Mesendoderm (in vitro differentiated cells): ENCODE measurements at regions not wholly inside any gene's neighbourhood (a gene's known extent, or its start where the extent isn't known, plus 50 kb on each side); places are given as distances from the start of the nearest gene placed in this dataset.

ENCODE experiments used
- DNase-seq: peaks from one replicate; pipeline ENCODE4 v3.0.0; 2013
- H2AK5ac ChIP-seq: 2 replicates; pipeline ENCODE4 v1.6.1; 2013; ENCODE audit warnings: low read length, inconsistent platforms
- H2BK120ac ChIP-seq: 2 replicates; pipeline ENCODE4 v1.6.1; 2013; ENCODE audit warnings: low read depth, mild to moderate bottlenecking, low read length, moderate library complexity, mixed read lengths
- H2BK15ac ChIP-seq: replicated peaks from 2 replicates; pipeline ENCODE4 v1.6.1; 2013; ENCODE audit warnings: low read depth, mild to moderate bottlenecking, moderate library complexity
- H2BK5ac ChIP-seq: 2 replicates; pipeline ENCODE4 v1.6.1; 2013; ENCODE audit warnings: low read length, inconsistent platforms
- H3K18ac ChIP-seq: 2 replicates; pipeline ENCODE4 v1.6.1; 2013; ENCODE audit warnings: mild to moderate bottlenecking, low read length, mixed read lengths
- H3K23ac ChIP-seq: one replicate; pipeline ENCODE4 v1.6.1; 2013; ENCODE audit warnings: low read length
- H3K27ac ChIP-seq: 2 replicates; pipeline ENCODE4 v1.5.1; 2013; ENCODE audit warnings: low read depth, mild to moderate bottlenecking, inconsistent platforms, low read length, moderate library complexity
- H3K27me3 ChIP-seq: 2 replicates; pipeline ENCODE4 v1.6.1; 2013; ENCODE audit warnings: low read length, control low read depth, mild to moderate bottlenecking, inconsistent platforms; ENCODE audit not compliant: insufficient read depth, poor library complexity
- H3K36me3 ChIP-seq: 2 replicates; pipeline ENCODE4 v1.6.1; 2013; ENCODE audit warnings: low read length, inconsistent platforms; ENCODE audit not compliant: control insufficient read depth, insufficient read depth
- H3K4ac ChIP-seq: one replicate; pipeline ENCODE4 v1.6.1; 2013; ENCODE audit warnings: low read depth, mild to moderate bottlenecking, low read length, moderate library complexity
- H3K4me1 ChIP-seq: 2 replicates; pipeline ENCODE4 v1.6.1; 2013; ENCODE audit warnings: low read depth, low read length, inconsistent platforms; ENCODE audit not compliant: control insufficient read depth
- H3K4me2 ChIP-seq: 2 replicates; pipeline ENCODE4 v1.6.1; 2013; ENCODE audit warnings: low read length
- H3K4me3 ChIP-seq: 2 replicates; pipeline ENCODE4 v1.5.1; 2013; ENCODE audit warnings: mild to moderate bottlenecking, low read length
- H3K56ac ChIP-seq: one replicate; pipeline ENCODE4 v1.6.1; 2013; ENCODE audit warnings: low read length
- H3K79me1 ChIP-seq: 2 replicates; pipeline ENCODE4 v1.6.1; 2013; ENCODE audit warnings: low read length, inconsistent platforms
- H3K79me2 ChIP-seq: 2 replicates; pipeline ENCODE4 v1.6.1; 2013; ENCODE audit warnings: mild to moderate bottlenecking, low read length; ENCODE audit not compliant: control insufficient read depth, insufficient read depth
- H3K9ac ChIP-seq: 2 replicates; pipeline ENCODE4 v1.6.1; 2013; ENCODE audit warnings: low read length, inconsistent platforms
- H4K5ac ChIP-seq: one replicate; pipeline ENCODE4 v1.6.1; 2013; ENCODE audit warnings: low read length
- H4K8ac ChIP-seq: one replicate; pipeline ENCODE4 v1.6.1; 2013; ENCODE audit warnings: low read depth, mild to moderate bottlenecking, control low read depth, low read length, moderate library complexity
- WGBS: extraction: QIAGEN DNeasy Blood & Tissue Kit; methylation state at CpG from one replicate; pipeline ENCODE4 v1.1.7; 2013; ENCODE audit warnings: low lambda C conversion rate, missing lambda C conversion rate; ENCODE audit not compliant: insufficient coverage; ENCODE audit errors: extremely low coverage; 5-methylcytosine and 5-hydroxymethylcytosine counted together

DNA sequence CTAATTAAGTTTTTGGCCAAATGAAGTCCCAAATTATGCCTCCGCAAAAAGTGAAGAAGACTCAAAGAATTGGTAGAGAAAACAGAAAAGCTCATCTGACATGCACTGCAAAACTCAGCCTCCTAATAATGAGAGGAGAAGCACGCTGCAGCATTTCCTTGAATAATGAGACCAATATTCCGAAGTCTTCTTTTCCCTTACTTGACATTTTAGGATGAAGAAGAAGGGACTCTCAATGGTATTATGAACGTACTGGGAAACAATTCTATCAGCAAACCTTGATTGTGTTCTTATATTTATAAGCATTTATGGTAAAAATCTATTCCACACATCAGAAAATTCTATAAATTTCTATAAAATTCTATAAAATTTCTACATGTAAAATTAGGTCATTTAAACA lies 733.9 kb upstream of the ACVR2A start:
- no peak for DNase-seq
- Histone ChIP-seq H3K27ac (no peak overlapping the region), H2BK15ac (no peak overlapping the region), H3K27me3 (no peaks in the 10 kb centered on the region), H2BK120ac (no peak overlapping the region), H4K8ac (no peak overlapping the region), H3K18ac (no peak overlapping the region), H3K9ac (no peak overlapping the region), H3K56ac (no peak overlapping the region), H3K4me1 (no peaks in the 10 kb centered on the region), H3K79me1 (no peaks in the 10 kb centered on the region), H3K4ac (no peak overlapping the region), H3K23ac (no peak overlapping the region), H3K4me3 (no peak overlapping the region), H3K79me2 (no peaks in the 10 kb centered on the region), H3K36me3 (no peaks in the 10 kb centered on the region), H2AK5ac (no peak overlapping the region), H2BK5ac (no peak overlapping the region), H4K5ac (no peak overlapping the region), H3K4me2 (no peak overlapping the region)
- no CpG with 5 or more reads among the region's 4 CpGs for WGBS

DNA sequence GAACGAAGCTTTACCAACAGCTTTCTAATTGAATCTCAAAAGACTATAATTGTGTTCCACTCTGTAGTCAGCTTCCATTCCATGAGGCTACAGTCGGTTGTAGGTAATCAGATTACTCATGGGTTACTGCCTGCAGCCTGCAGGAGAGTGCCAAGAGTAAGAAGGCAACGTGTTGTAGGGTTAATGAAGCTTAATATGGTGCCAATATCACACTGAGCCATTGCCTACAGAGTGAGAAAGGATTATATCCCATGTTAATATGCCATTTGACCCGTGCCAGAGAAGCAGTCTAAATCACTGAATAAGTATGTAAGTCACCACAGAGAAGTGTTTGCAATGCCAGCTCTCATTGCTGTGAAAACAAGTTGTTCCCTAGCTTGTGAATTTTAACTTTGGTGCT lies 734.5 kb upstream of the ACVR2A start:
- Histone ChIP-seq H3K79me1 (no peaks in the 10 kb centered on the region), H3K79me2 (no peaks in the 10 kb centered on the region), H2BK5ac (no peak overlapping the region), H3K4me3 (no peak overlapping the region), H4K8ac (no peak overlapping the region), H3K27ac (no peak overlapping the region), H3K27me3 (no peaks in the 10 kb centered on the region), H3K36me3 (no peaks in the 10 kb centered on the region), H3K23ac (no peak overlapping the region), H3K4ac (no peak overlapping the region), H3K9ac (no peak overlapping the region), H2BK15ac (no peak overlapping the region), H2AK5ac (no peak overlapping the region), H3K4me1 (no peaks in the 10 kb centered on the region), H2BK120ac (no peak overlapping the region), H3K56ac (no peak overlapping the region), H3K18ac (no peak overlapping the region), H3K4me2 (no peak overlapping the region), H4K5ac (no peak overlapping the region)
- DNase-seq: no peak
- no CpG with 5 or more reads among the region's 4 CpGs for WGBS

DNA sequence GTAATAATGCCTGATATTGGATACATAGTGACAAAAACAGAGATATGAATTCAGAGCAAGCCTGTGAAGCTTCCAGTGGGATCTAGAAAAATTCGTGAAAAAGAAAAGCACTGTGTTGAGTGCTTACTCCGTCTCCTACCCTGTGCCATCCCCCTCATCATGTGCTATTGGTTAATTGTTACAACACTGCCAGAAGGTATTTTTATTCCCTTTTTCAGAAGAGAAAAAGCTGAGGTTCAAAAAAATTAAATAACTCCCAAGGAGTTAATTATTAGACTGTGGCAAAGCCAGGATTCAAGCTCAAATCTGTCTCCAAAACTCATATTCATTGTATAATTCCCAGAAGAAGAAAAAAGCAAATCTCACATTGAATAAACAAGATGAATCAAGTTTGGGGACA lies 735.5 kb upstream of the ACVR2A start:
- Histone ChIP-seq H3K9ac (no peak overlapping the region), H3K23ac (no peak overlapping the region), H3K18ac (no peak overlapping the region), H2BK5ac (no peak overlapping the region), H3K36me3 (no peaks in the 10 kb centered on the region), H4K5ac (no peak overlapping the region), H3K4ac (no peak overlapping the region), H3K27ac (no peak overlapping the region), H3K4me2 (no peak overlapping the region), H3K27me3 (no peaks in the 10 kb centered on the region), H2BK120ac (no peak overlapping the region), H2BK15ac (no peak overlapping the region), H2AK5ac (no peak overlapping the region), H3K79me1 (no peaks in the 10 kb centered on the region), H3K4me3 (no peak overlapping the region), H3K56ac (no peak overlapping the region), H3K79me2 (no peaks in the 10 kb centered on the region), H3K4me1 (no peaks in the 10 kb centered on the region), H4K8ac (no peak overlapping the region)
- WGBS: no CpG with 5 or more reads among the region's 2 CpGs
- no peak for DNase-seq

DNA sequence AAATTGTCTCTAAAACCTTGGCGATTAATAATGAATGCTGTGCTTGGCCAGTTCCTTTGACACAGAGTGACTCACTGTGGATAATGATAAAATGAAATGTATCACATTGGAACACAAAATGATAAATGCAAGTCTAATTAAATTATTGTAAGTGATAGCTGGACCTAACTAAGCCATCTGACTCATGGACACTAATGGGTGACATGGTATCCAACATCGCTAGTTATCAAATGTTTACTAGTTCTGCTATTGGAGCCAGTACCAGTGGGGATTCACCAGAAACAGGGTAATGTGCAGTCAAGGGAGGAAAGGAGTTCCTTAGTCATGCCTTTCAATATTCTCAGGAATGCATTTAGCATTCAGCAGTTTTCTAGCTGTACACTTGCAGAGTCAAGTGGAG lies 736.3 kb upstream of the ACVR2A start:
- Histone ChIP-seq H3K27ac (no peak overlapping the region), H2BK120ac (no peak overlapping the region), H3K36me3 (no peaks in the 10 kb centered on the region), H3K23ac (no peak overlapping the region), H3K56ac (no peak overlapping the region), H3K4me3 (no peak overlapping the region), H3K18ac (no peak overlapping the region), H3K4me2 (no peak overlapping the region), H4K8ac (no peak overlapping the region), H3K9ac (no peak overlapping the region), H3K27me3 (no peaks in the 10 kb centered on the region), H2BK15ac (no peak overlapping the region), H2BK5ac (no peak overlapping the region), H3K4me1 (no peaks in the 10 kb centered on the region), H3K4ac (no peak overlapping the region), H4K5ac (no peak overlapping the region), H3K79me1 (no peaks in the 10 kb centered on the region), H3K79me2 (no peaks in the 10 kb centered on the region), H2AK5ac (no peak overlapping the region)
- WGBS: no CpG with 5 or more reads among the region's 2 CpGs
- DNase-seq: no peak

DNA sequence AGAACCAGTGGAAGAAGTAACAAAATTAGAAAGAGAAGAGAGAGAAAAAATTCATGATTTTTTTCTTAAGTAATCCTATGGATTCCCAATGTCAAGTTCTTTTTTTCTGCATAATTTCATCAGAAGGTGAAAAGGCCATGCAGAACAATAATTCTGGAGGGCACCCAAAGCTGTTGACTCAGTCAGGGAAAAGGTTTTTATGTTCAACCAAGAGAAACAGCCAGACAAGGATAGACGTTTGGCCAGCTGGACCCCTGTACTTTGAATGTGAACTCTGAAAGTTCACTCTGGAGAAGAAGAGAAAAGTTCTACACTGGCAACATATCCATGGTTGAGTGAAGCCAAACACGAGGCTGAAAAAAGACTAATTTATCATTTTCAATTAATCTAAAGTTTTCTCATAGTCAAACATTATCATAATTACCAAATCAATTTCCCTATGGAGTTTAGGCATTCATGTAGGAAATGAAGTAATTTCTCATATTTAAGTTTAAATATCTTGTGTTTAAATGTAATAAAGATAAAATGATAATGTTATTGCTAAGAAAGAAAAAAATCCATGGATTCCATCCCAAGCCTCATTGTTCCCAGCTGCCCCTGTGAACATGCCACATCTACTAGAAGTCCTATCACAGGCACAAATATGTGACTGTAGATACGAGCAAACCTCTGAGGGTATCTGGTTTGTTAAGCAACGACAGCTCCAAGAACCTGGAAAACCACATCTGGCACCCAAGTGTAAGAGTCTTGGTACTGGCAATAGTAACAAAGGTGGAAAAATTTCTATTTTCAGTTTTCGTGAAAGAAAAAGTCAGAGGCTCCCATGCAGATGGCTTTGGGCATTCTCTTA lies 742.7 kb upstream of the ACVR2A start:
- Histone ChIP-seq H4K5ac (no peak overlapping the region), H2BK15ac (no peak overlapping the region), H3K4ac (no peak overlapping the region), H2BK5ac (no peak overlapping the region), H3K27me3 (no peaks in the 10 kb centered on the region), H3K23ac (no peak overlapping the region), H3K18ac (no peak overlapping the region), H3K4me2 (no peak overlapping the region), H3K9ac (no peak overlapping the region), H3K4me3 (no peak overlapping the region), H3K79me2 (no peaks in the 10 kb centered on the region), H3K56ac (no peak overlapping the region), H3K4me1 (no peaks in the 10 kb centered on the region), H3K79me1 (no peaks in the 10 kb centered on the region), H2AK5ac (no peak overlapping the region), H3K27ac (no peak overlapping the region), H2BK120ac (no peak overlapping the region), H3K36me3 (no peaks in the 10 kb centered on the region), H4K8ac (no peak overlapping the region)
- no peak for DNase-seq
- no CpG with 5 or more reads among the region's 5 CpGs for WGBS
